IgD-negative memory B cell (primary cell): ENCODE measurements at regions not wholly inside any gene's neighbourhood (a gene's known extent, or its start where the extent isn't known, plus 50 kb on each side); places are given as distances from the start of the nearest gene placed in this dataset.
"Not testable (repeated sequence)": the region's sequence is repeated elsewhere in the genome, so short reads cannot be mapped to it uniquely, and the experiment has no call there.

Source experiments
- H3K27ac Mint-ChIP-seq, 3 donors: one replicate each; pipeline ENCODE4 v1.8.0; 2020 to 2022; ENCODE audit warnings: mild to moderate bottlenecking in 3 of 3, mixed read lengths in 3 of 3, moderate library complexity in 1 of 3
- H3K27me3 Mint-ChIP-seq: one replicate; pipeline ENCODE4 v1.8.0; 2021; ENCODE audit warnings: mixed read lengths
- H3K36me3 Mint-ChIP-seq: one replicate; pipeline ENCODE4 v1.8.0; 2020; ENCODE audit warnings: mild to moderate bottlenecking, mixed read lengths
- H3K4me1 Mint-ChIP-seq, 3 donors: one replicate each; pipeline ENCODE4 v1.8.0; 2020 to 2022; ENCODE audit warnings: mixed read lengths in 3 of 3, mild to moderate bottlenecking in 1 of 3
- H3K4me3 Mint-ChIP-seq, 4 donors: one replicate each; pipeline ENCODE4 v1.8.0; 2020 to 2022; ENCODE audit warnings: mild to moderate bottlenecking in 4 of 4, mixed read lengths in 4 of 4, moderate library complexity in 3 of 4
- H3K9me3 Mint-ChIP-seq, 3 donors: one replicate each; pipeline ENCODE4 v1.8.0; 2020 to 2021; ENCODE audit warnings: mixed read lengths in 3 of 3, mild to moderate bottlenecking in 1 of 3

DNA sequence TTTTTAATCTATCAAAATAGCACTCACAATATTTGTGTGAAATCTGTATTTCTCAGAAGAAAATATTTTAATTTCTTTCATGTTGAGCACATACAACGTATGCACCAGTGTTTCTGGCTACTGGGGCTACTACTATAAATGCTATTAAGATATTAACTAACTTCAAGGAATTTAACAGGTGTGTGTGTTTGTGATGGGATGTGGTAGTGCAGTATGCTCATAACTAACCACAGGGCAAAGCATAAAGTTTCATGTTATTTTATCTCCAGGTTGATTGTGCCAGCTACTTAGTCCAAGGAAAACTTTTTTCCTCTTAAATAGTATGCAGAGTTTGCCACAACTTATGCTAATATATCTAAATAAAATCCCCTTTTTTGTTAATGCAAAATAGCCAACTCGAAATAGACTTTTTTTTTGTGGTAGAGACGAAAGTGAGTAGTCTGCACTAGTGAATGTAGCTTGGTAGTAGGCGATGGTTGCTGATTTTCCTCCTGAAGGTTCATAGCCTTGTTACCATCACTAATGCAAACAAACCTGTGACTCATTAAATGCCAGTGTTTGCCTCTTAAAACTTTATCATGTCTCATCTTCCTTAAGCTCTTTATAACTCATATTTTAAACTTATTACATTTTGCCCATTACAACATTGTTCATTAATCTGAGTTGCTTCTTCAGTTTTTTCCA, 565.5 kb upstream of the ANO3 start:
- H3K27ac Mint-ChIP-seq: no peak overlapping the region
- H3K36me3 Mint-ChIP-seq: no peaks in the 10 kb centered on the region
- H3K4me1 Mint-ChIP-seq: no peaks in the 10 kb centered on the region
- H3K9me3 Mint-ChIP-seq: peaks cover under 1 to 6% (median 5%) of the 10 kb centered on the region in 3 donors
- H3K27me3 Mint-ChIP-seq: no peaks in the 10 kb centered on the region
- no peak overlapping the region for H3K4me3 Mint-ChIP-seq

DNA sequence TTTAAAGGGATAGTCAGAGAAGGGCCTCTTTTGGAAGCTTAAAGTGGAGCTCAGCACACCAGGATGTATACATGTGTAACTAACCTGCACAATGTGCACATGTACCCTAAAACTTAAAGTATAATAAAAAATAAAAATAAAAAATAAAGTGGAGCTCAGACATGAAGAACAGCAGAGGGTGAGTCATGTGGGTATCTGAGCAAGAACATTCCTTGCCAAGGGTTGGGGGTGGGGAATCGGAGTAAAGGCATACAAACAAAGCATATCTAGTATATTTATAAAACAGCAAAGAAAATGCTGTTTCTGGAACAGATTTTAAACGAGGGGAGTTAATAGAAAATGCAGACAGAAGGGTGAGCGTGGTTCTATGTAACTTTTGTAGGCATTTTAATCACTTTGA, 562.6 kb upstream of the ANO3 start:
- Mint-ChIP-seq H3K4me3 (no peak overlapping the region), H3K36me3 (no peaks in the 10 kb centered on the region), H3K9me3 (peaks cover 0 to 1% (median 0%) of the 10 kb centered on the region in 3 donors), H3K4me1 (no peaks in the 10 kb centered on the region), H3K27ac (no peak overlapping the region), H3K27me3 (no peaks in the 10 kb centered on the region)

DNA sequence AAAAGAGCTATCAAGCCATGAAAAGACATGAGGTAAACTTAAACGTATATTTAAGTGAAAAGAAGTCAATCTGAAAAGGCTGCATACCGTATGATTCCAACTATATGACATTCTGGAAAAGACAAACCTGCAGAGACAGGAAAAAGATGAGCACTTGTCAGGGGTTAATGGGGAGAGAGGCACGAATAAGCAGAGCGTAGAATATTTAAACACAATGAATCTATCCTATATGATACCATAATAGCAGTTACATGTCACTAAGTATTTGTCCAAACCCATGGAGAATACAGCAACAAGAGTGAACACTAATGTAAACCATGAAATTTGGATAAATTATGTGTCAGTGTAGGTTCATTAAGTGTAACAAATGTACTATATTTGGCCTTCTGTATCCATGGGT, 560.3 kb upstream of the ANO3 start:
- no peaks in the 10 kb centered on the region for H3K36me3 Mint-ChIP-seq
- peaks cover 0 to 1% (median 0%) of the 10 kb centered on the region in 3 donors for H3K9me3 Mint-ChIP-seq
- H3K4me3 Mint-ChIP-seq: no peak overlapping the region
- H3K27me3 Mint-ChIP-seq: no peaks in the 10 kb centered on the region
- no peaks in the 10 kb centered on the region for H3K4me1 Mint-ChIP-seq
- no peak overlapping the region for H3K27ac Mint-ChIP-seq

DNA sequence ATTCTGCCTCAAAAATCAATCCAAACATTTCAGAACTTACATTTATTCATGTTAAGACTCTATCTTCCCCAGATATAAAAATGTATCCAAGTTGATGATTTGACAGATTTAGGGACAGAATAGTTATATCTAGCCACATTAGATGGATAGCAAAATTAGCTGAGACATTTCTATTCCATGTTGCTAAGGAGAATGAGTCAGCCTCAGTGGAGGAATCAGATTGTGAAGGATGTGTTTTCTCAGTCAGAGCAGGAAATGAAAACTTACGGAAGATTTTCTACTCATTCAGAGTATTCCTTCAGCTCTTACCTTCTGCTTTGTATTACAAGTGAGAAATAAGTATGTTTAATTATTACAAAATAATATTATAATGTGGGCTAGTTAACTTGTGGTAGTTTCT, 556.3 kb upstream of the ANO3 start:
- H3K27me3 Mint-ChIP-seq: no peaks in the 10 kb centered on the region
- H3K4me3 Mint-ChIP-seq: no peak overlapping the region
- no peak overlapping the region for H3K27ac Mint-ChIP-seq
- peaks cover 0 to 4% (median 0%) of the 10 kb centered on the region in 3 donors for H3K9me3 Mint-ChIP-seq
- H3K36me3 Mint-ChIP-seq: no peaks in the 10 kb centered on the region
- H3K4me1 Mint-ChIP-seq: no peaks in the 10 kb centered on the region

DNA sequence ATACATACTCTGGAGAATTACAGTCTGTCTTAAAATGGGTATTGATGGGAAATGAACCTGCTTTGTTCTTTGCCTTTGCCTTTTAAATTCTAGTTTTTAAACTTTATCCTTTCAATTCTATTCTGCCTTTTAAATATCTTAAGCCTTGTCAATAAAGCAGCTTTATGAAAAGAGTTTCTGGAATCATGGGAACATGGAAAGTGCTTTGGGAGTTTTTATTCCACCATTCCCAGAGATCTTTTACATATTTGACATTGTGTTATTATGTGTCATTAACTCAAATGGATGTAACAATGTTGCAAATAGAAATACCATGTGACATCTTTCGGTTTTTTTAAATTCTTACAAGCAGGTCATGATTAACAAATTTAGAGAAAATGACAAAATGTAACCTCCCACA, 555.7 kb upstream of the ANO3 start:
- no peak overlapping the region for H3K4me3 Mint-ChIP-seq
- no peak overlapping the region for H3K27ac Mint-ChIP-seq
- H3K4me1 Mint-ChIP-seq: no peaks in the 10 kb centered on the region
- peaks cover 0 to 4% (median 0%) of the 10 kb centered on the region in 3 donors for H3K9me3 Mint-ChIP-seq
- H3K36me3 Mint-ChIP-seq: no peaks in the 10 kb centered on the region
- H3K27me3 Mint-ChIP-seq: no peaks in the 10 kb centered on the region

DNA sequence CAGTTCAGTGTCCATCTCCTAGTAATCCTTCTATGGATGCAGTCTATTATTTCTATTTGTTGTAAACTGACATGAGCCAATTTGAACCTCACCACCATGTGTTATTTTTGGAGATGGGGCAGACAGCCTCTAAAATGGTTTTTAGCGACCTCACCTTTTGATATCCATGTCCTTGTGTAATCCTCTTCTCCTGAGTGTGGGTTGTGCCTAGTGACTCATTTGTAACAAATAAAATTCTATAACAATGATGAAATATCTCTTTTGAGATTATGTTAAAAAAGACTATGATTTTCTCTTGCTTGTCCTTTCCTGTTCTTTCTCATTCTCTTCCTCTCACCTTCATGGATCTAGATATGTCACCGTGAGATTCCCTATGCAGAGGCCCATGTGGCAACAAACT, 554.6 kb upstream of the ANO3 start:
- Mint-ChIP-seq H3K27ac (no peak overlapping the region), H3K4me3 (no peak overlapping the region), H3K36me3 (no peaks in the 10 kb centered on the region), H3K4me1 (no peaks in the 10 kb centered on the region), H3K27me3 (no peaks in the 10 kb centered on the region), H3K9me3 (peaks cover under 1 to 4% (median 2%) of the 10 kb centered on the region in 3 donors)

DNA sequence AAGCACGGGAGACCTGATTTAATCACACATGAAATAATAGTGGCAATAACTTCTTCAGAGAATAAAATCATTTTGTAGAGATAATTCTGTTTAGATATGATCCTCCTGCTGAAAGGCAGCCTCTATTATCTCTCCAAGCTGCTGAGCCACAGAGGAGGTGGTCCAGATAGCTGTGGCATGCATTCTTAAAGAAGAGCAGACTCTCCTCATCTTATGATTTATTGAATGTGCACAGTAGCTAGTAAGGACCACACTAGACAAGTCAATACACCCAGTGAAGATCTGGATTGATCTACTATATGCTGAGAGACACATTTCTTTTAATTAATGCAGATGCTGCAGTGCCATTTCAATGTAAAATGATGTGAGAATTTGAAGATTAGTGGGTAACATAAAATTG, 552.9 kb upstream of the ANO3 start:
- Mint-ChIP-seq H3K4me3 (no peak overlapping the region), H3K9me3 (peaks cover 4 to 5% (median 4%) of the 10 kb centered on the region in 3 donors), H3K27ac (no peak overlapping the region), H3K36me3 (no peaks in the 10 kb centered on the region), H3K27me3 (no peaks in the 10 kb centered on the region), H3K4me1 (no peaks in the 10 kb centered on the region)

DNA sequence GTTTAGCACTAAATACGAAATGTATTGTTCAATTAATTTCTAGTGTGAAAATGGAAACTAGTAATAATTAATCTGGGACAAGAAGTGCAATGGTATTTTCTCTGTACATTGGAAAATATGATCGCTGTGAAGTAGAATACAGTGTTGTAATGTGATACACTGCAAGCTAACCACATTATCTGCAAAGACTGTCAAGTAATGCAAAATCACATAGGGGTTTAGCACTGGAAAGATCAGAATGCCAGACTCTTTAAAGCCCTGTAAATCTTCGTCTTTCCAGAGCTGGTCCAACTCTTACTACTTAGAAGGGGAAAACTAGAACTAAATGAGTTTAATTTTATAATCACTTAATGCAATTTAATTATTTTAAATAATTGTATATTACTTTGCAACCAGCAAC, 544.5 kb upstream of the ANO3 start:
- no peak overlapping the region for H3K4me3 Mint-ChIP-seq
- no peaks in the 10 kb centered on the region for H3K27me3 Mint-ChIP-seq
- H3K9me3 Mint-ChIP-seq: peaks cover 0 to 6% (median 2%) of the 10 kb centered on the region in 3 donors
- no peak overlapping the region for H3K27ac Mint-ChIP-seq
- no peaks in the 10 kb centered on the region for H3K4me1 Mint-ChIP-seq
- no peaks in the 10 kb centered on the region for H3K36me3 Mint-ChIP-seq

DNA sequence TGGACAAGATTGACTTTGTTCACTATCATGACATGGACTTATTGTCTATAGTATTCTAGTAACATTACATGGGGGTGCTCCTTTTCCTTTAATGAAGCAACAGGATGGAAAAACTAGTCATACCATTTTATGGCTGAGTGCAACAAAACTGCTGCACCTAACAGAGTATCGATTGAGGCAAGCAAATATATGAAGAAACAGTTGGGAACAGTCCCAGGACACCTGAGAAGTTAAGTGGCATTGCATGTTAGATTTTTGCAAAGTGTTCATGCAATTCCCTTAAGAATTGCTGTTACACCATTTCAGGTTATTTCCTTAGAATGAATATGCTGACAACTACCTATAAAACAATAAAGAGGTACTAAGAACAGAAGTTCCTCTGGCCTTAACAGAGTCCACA, 541.5 kb upstream of the ANO3 start:
- no peak overlapping the region for H3K27ac Mint-ChIP-seq
- H3K36me3 Mint-ChIP-seq: no peaks in the 10 kb centered on the region
- H3K9me3 Mint-ChIP-seq: no peaks in the 10 kb centered on the region
- H3K27me3 Mint-ChIP-seq: no peaks in the 10 kb centered on the region
- no peaks in the 10 kb centered on the region for H3K4me1 Mint-ChIP-seq
- H3K4me3 Mint-ChIP-seq: no peak overlapping the region

DNA sequence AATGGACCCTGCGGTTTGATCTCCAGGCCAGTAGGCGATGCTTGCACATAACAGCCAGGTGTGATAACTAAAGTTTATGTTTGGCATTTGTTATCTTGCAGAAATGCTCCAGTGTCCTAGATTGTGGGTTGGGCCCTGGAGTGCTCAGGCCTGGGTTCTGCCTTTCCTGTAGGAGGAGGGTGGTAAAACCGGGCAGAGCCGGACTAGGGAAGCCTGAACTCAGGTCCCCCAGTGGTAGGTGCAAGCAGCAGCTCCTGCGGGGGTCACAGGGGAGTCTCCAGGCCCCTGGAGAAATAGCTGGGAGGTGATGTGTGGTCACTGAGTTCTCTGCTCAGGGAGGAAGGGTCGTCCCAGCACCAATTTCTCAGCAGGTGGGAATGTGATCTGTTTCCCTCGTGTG, 538.3 kb upstream of the ANO3 start:
- Mint-ChIP-seq H3K9me3 (peaks cover 0 to 6% (median 0%) of the 10 kb centered on the region in 3 donors), H3K36me3 (no peaks in the 10 kb centered on the region), H3K27ac (no peak overlapping the region), H3K4me1 (no peaks in the 10 kb centered on the region), H3K4me3 (no peak overlapping the region), H3K27me3 (no peaks in the 10 kb centered on the region)

DNA sequence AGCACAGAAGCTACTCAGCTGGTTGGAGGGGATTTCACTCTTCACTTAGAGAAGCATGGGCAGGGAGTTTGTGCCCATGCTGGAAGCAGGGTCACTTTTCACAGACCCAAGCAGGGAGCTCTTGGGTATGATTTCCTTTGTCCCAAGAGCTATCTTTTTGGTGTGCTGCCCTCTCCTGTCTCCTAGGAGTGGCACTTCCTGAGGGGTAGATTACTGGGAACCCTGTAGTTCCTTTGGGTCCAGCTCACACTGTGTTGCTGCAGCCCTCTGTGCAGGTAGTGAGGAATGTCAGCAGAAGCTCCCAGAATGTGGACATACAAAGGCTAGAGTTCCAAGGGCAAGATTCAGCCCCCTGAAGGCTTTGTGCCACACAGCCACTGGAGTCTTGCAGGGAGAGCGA, 537.1 kb upstream of the ANO3 start:
- H3K9me3 Mint-ChIP-seq: peaks cover 0 to 8% (median 0%) of the 10 kb centered on the region in 3 donors
- H3K36me3 Mint-ChIP-seq: no peaks in the 10 kb centered on the region
- no peak overlapping the region for H3K4me3 Mint-ChIP-seq
- no peaks in the 10 kb centered on the region for H3K27me3 Mint-ChIP-seq
- H3K27ac Mint-ChIP-seq: no peak overlapping the region
- no peaks in the 10 kb centered on the region for H3K4me1 Mint-ChIP-seq

DNA sequence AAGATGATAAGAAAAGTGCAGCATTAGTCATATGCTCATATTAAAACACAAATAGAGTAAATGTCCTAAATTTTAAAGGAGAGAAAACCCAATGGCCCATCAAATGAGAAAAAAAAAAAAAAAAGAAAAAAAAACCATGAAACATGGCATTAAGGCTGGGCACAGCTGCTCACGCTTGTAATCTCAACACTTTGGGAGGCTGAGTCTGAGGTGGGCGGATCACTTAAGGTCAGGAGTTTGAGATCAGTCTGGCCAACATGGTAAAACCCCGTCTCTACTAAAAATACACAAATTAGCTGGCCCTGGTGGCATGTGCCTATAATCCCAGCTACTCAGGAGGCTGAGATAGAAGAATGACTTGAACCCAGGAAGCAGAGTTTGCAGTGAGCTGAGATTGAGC, 515.5 kb upstream of the ANO3 start:
- Mint-ChIP-seq H3K36me3 (no peaks in the 10 kb centered on the region), H3K4me1 (no peaks in the 10 kb centered on the region), H3K27ac (no peak overlapping the region), H3K27me3 (no peaks in the 10 kb centered on the region), H3K4me3 (no peak overlapping the region), H3K9me3 (peaks cover 0 to 3% (median 1%) of the 10 kb centered on the region in 3 donors)

DNA sequence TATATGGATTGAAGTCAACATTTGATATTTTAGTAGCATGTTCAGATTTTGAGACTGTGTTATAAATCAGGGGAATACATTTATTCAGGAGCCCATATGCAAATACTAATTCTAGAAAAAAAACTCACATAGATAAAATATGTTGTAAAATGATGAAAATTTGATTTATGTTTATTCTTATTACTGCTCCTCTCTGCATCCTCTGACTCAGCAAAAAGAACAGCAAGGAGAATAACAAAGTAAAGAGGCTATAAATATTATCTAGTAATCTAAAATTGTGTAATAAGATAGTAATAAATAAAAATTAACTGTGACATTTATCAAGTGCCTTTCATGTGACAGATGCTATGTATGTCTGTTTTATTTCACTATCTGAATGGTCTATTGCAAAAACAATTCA, 507.2 kb upstream of the ANO3 start:
- Mint-ChIP-seq H3K27me3 (no peaks in the 10 kb centered on the region), H3K27ac (no peak overlapping the region), H3K4me3 (no peak overlapping the region), H3K9me3 (peaks cover 2 to 13% (median 9%) of the 10 kb centered on the region in 3 donors), H3K36me3 (no peaks in the 10 kb centered on the region), H3K4me1 (no peaks in the 10 kb centered on the region)

DNA sequence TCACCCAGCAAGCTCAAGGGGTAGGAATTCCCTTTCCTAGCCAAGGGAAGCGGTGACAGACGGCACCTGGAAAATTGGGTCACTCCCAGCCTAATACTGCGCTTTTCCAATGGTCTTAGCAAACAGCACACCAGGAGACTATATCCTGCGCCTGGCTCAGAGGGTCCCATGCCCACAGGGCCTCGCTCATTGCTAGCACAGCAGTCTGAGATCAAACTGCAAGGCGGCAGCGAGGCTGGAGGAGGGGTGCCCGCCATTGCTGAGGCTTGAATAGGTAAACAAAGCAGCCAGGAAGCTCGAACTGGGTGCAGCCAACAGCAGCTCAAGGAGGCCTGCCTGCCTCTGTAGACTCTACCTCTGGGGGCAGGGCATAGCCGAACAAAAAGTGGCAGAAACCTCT, 500.4 kb upstream of the ANO3 start:
- not testable (repeated sequence) for H3K36me3 Mint-ChIP-seq, H3K9me3 Mint-ChIP-seq, H3K4me1 Mint-ChIP-seq, H3K27me3 Mint-ChIP-seq, H3K27ac Mint-ChIP-seq, H3K4me3 Mint-ChIP-seq

DNA sequence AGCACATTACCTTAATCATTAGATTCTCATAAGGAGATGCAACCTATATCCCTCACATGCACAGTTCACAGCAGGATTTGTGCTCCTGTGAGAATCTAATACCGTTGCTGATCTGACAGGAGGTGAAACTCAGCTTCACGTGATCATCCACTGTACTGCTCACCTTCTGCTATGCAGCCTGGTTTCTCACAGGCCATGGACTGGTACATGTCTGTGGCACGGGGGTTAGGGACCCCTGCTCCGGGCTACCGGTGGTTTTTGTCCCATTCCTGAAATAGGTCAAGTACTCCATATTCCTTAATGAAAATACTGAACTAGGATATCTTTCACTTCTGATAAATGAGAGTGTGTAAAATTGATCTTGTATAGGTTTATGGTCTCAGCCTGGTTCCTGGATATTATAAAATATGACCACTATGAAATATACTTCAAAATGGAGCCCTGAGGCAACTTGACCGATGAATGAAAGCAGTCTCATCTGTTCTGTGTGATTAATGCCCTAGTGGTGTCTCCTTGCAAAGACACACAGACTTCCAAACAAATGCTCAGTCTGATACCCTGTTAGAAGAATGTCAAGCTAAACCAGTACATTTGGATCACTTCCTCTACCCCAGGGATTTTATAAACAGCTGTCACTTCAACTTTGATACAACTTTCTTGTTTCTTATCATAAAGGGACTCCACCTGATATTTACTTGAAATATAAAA, 492.9 kb upstream of the ANO3 start:
- no peak overlapping the region for H3K27ac Mint-ChIP-seq
- no peak overlapping the region for H3K4me3 Mint-ChIP-seq
- H3K36me3 Mint-ChIP-seq: no peaks in the 10 kb centered on the region
- H3K9me3 Mint-ChIP-seq: peaks cover 2 to 21% (median 8%) of the 10 kb centered on the region in 3 donors
- no peaks in the 10 kb centered on the region for H3K27me3 Mint-ChIP-seq
- H3K4me1 Mint-ChIP-seq: no peaks in the 10 kb centered on the region

DNA sequence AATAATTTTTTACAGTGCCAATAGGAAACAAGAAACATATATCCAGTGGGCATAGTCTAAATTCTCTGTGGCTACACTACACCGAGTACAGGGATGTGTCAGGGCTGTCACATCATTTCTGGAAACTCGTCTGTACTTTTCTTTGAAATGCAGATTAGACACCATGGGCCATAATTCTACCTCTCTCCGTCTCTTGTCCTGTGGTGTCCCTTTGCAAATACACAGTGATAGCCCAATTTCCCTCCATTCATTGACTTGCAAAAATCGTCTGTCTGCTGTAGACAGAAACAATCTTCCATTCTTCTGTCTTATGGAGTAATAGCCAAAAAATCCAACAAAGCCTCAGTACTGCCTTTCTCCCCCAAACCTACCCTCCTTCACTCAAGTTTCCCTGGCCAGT, 487.1 kb upstream of the ANO3 start:
- Mint-ChIP-seq H3K36me3 (no peaks in the 10 kb centered on the region), H3K27me3 (no peaks in the 10 kb centered on the region), H3K9me3 (peaks cover 3 to 29% (median 7%) of the 10 kb centered on the region in 3 donors), H3K4me3 (no peak overlapping the region), H3K4me1 (no peaks in the 10 kb centered on the region), H3K27ac (no peak overlapping the region)
